NCI-H1092 (cell line): ENCODE measurements at regions not wholly inside any gene's neighbourhood (a gene's known extent, or its start where the extent isn't known, plus 50 kb on each side); places are given as distances from the start of the nearest gene placed in this dataset.
A peak's percentile ranks its signal among the peaks of the same experiment; 100 is the strongest.

Experiments
- DNase-seq: peaks from one replicate; lab custom pipeline; 2025; lab: John Stamatoyannopoulos, UW

GRCh38 chr16:47970291-47970931, 185.4 kb downstream of the ABCC12 start:
- DNase-seq = no peak

GRCh38 chr16:47967374-47967773, 188.4 kb downstream of the ABCC12 start:
- no peak for DNase-seq

GRCh38 chr16:47966325-47966724, 189.5 kb downstream of the ABCC12 start:
- DNase-seq = no peak

GRCh38 chr16:47965439-47965838, 190.4 kb downstream of the ABCC12 start:
- DNase-seq = peak; percentile 15

GRCh38 chr16:47958726-47959125, 197.1 kb downstream of the ABCC12 start:
- DNase-seq = no peak

- DNase-seq = no peak
Observed at GRCh38 chr16:47956916-47957315, 198.9 kb downstream of the ABCC12 start.

- DNase-seq = no peak
Observed at GRCh38 chr16:47949714-47950113, 206.1 kb downstream of the ABCC12 start.

- DNase-seq = no peak
Observed at GRCh38 chr16:47949276-47949675, 206.5 kb downstream of the ABCC12 start.

- no peak for DNase-seq
Observed at GRCh38 chr16:47947723-47948122, 208.1 kb downstream of the ABCC12 start.

GRCh38 chr16:47946092-47946491, 209.7 kb downstream of the ABCC12 start:
- no peak for DNase-seq

GRCh38 chr16:47944589-47944988, 211.2 kb downstream of the ABCC12 start:
- no peak for DNase-seq

- DNase-seq = no peak
Observed at GRCh38 chr16:47943235-47943634, 212.6 kb downstream of the ABCC12 start.

GRCh38 chr16:47940466-47940865, 215.3 kb downstream of the ABCC12 start:
- DNase-seq = no peak

- DNase-seq = no peak
Observed at GRCh38 chr16:47939680-47940079, 216.1 kb downstream of the ABCC12 start.

- no peak for DNase-seq
Observed at GRCh38 chr16:47938272-47938671, 217.5 kb downstream of the ABCC12 start.

- DNase-seq = no peak
Observed at GRCh38 chr16:47928008-47928407, 227.8 kb downstream of the ABCC12 start.

- no peak for DNase-seq
Observed at GRCh38 chr16:47927330-47927729, 228.5 kb downstream of the ABCC12 start.

- no peak for DNase-seq
Observed at GRCh38 chr16:47925811-47926460, 229.9 kb downstream of the ABCC12 start.

- no peak for DNase-seq
Observed at GRCh38 chr16:47924950-47925349, 230.8 kb downstream of the ABCC12 start.

GRCh38 chr16:47921535-47921934, 234.3 kb downstream of the ABCC12 start:
- no peak for DNase-seq

- no peak for DNase-seq
Observed at GRCh38 chr16:47920709-47921108, 235.1 kb downstream of the ABCC12 start.

- DNase-seq = no peak
Observed at GRCh38 chr16:47917118-47917517, 238.7 kb downstream of the ABCC12 start.

- DNase-seq = no peak
Observed at GRCh38 chr16:47916266-47916665, 239.5 kb downstream of the ABCC12 start.

- no peak for DNase-seq
Observed at GRCh38 chr16:47907109-47907508, 248.7 kb downstream of the ABCC12 start.
